ENCODE measurements at regions not wholly inside any gene's neighbourhood (a gene's known extent, or its start where the extent isn't known, plus 50 kb on each side); places are given as distances from the start of the nearest gene placed in this dataset.

- intact Hi-C loops (cut with DNase I) = no loop called here
- DNase-seq (ENCODE audit: low spot score) = no peak
Measured at GRCh38 chr7:10918093-10918590, 55.5 kb upstream of the PHF14 start.

GRCh38 chr7:10919923-10920322, 53.7 kb upstream of the PHF14 start:
- intact Hi-C loops (cut with DNase I) = no loop called here
- no peak for DNase-seq (ENCODE audit: low spot score)
